ENCODE measurements at regions not wholly inside any gene's neighbourhood (a gene's known extent, or its start where the extent isn't known, plus 50 kb on each side); places are given as distances from the start of the nearest gene placed in this dataset.

- no peak overlapping the region for H3K27ac ChIP-seq (ENCODE audit: low read depth, low read length)
- H3K4me1 ChIP-seq (ENCODE audit: control insufficient read depth in 5 of 5, insufficient read depth in 5 of 5, low read length in 5 of 5), result no peaks in the 10 kb centered on the region
- H3K27me3 ChIP-seq (ENCODE audit: control insufficient read depth in 5 of 5, insufficient read depth in 4 of 5, low read length in 5 of 5), result no peaks in the 10 kb centered on the region
- no peak overlapping the region for H3K4me3 ChIP-seq (ENCODE audit: low read depth in 1 of 5, low read length in 5 of 5)
- H3K9ac ChIP-seq (ENCODE audit: low read length in 5 of 5), result no peak overlapping the region
- peaks cover 0 to under 1% (median 0%) of the 10 kb centered on the region in 5 donors for H3K9me3 ChIP-seq (ENCODE audit: control insufficient read depth in 5 of 5, low read length in 5 of 5)
- no peaks in the 10 kb centered on the region for H3K36me3 ChIP-seq (ENCODE audit: control insufficient read depth in 5 of 5, insufficient read depth in 5 of 5, low read length in 5 of 5)
These were observed 944.7 kb upstream of the NRXN1 start for GRCh38 chr2:51976623-51977022.

GRCh38 chr2:51971136-51971535 lies 939.2 kb upstream of the NRXN1 start:
- Histone ChIP-seq H3K4me3 (ENCODE audit: low read depth in 1 of 5, low read length in 5 of 5) (no peak overlapping the region), H3K27me3 (ENCODE audit: control insufficient read depth in 5 of 5, insufficient read depth in 4 of 5, low read length in 5 of 5) (no peaks in the 10 kb centered on the region), H3K9me3 (ENCODE audit: control insufficient read depth in 5 of 5, low read length in 5 of 5) (peaks cover 0 to 4% (median 2%) of the 10 kb centered on the region in 5 donors), H3K9ac (ENCODE audit: low read length in 5 of 5) (no peak overlapping the region), H3K27ac (ENCODE audit: low read depth, low read length) (no peak overlapping the region), H3K36me3 (ENCODE audit: control insufficient read depth in 5 of 5, insufficient read depth in 5 of 5, low read length in 5 of 5) (no peaks in the 10 kb centered on the region), H3K4me1 (ENCODE audit: control insufficient read depth in 5 of 5, insufficient read depth in 5 of 5, low read length in 5 of 5) (no peaks in the 10 kb centered on the region)

- Histone ChIP-seq H3K36me3 (ENCODE audit: control insufficient read depth in 5 of 5, insufficient read depth in 5 of 5, low read length in 5 of 5) (no peaks in the 10 kb centered on the region), H3K9ac (ENCODE audit: low read length in 5 of 5) (no peak overlapping the region), H3K27me3 (ENCODE audit: control insufficient read depth in 5 of 5, insufficient read depth in 4 of 5, low read length in 5 of 5) (no peaks in the 10 kb centered on the region), H3K4me1 (ENCODE audit: control insufficient read depth in 5 of 5, insufficient read depth in 5 of 5, low read length in 5 of 5) (no peaks in the 10 kb centered on the region), H3K4me3 (ENCODE audit: low read depth in 1 of 5, low read length in 5 of 5) (no peak overlapping the region), H3K27ac (ENCODE audit: low read depth, low read length) (no peak overlapping the region), H3K9me3 (ENCODE audit: control insufficient read depth in 5 of 5, low read length in 5 of 5) (peaks cover 0 to 4% (median 2%) of the 10 kb centered on the region in 5 donors)
These were observed 937.4 kb upstream of the NRXN1 start for GRCh38 chr2:51969347-51969746.

GRCh38 chr2:51960841-51961335 lies 929.0 kb upstream of the NRXN1 start:
- no peaks in the 10 kb centered on the region for H3K9me3 ChIP-seq (ENCODE audit: control insufficient read depth in 5 of 5, low read length in 5 of 5)
- no peak overlapping the region for H3K9ac ChIP-seq (ENCODE audit: low read length in 5 of 5)
- H3K36me3 ChIP-seq (ENCODE audit: control insufficient read depth in 5 of 5, insufficient read depth in 5 of 5, low read length in 5 of 5), result no peaks in the 10 kb centered on the region
- H3K27me3 ChIP-seq (ENCODE audit: control insufficient read depth in 5 of 5, insufficient read depth in 4 of 5, low read length in 5 of 5), result no peaks in the 10 kb centered on the region
- H3K4me3 ChIP-seq (ENCODE audit: low read depth in 1 of 5, low read length in 5 of 5), result no peak overlapping the region
- H3K4me1 ChIP-seq (ENCODE audit: control insufficient read depth in 5 of 5, insufficient read depth in 5 of 5, low read length in 5 of 5), result no peaks in the 10 kb centered on the region
- no peak overlapping the region for H3K27ac ChIP-seq (ENCODE audit: low read depth, low read length)

- Histone ChIP-seq H3K4me1 (ENCODE audit: control insufficient read depth in 5 of 5, insufficient read depth in 5 of 5, low read length in 5 of 5) (no peaks in the 10 kb centered on the region), H3K27me3 (ENCODE audit: control insufficient read depth in 5 of 5, insufficient read depth in 4 of 5, low read length in 5 of 5) (no peaks in the 10 kb centered on the region), H3K27ac (ENCODE audit: low read depth, low read length) (no peak overlapping the region), H3K36me3 (ENCODE audit: control insufficient read depth in 5 of 5, insufficient read depth in 5 of 5, low read length in 5 of 5) (no peaks in the 10 kb centered on the region), H3K9ac (ENCODE audit: low read length in 5 of 5) (no peak overlapping the region), H3K9me3 (ENCODE audit: control insufficient read depth in 5 of 5, low read length in 5 of 5) (peaks cover 0 to 3% (median 0%) of the 10 kb centered on the region in 5 donors), H3K4me3 (ENCODE audit: low read depth in 1 of 5, low read length in 5 of 5) (no peak overlapping the region)
These were observed 928.3 kb upstream of the NRXN1 start for GRCh38 chr2:51960281-51960680.

GRCh38 chr2:51959696-51960095 lies 927.8 kb upstream of the NRXN1 start:
- Histone ChIP-seq H3K4me3 (ENCODE audit: low read depth in 1 of 5, low read length in 5 of 5) (no peak overlapping the region), H3K9me3 (ENCODE audit: control insufficient read depth in 5 of 5, low read length in 5 of 5) (peaks cover 0 to 5% (median 0%) of the 10 kb centered on the region in 5 donors), H3K27ac (ENCODE audit: low read depth, low read length) (no peak overlapping the region), H3K4me1 (ENCODE audit: control insufficient read depth in 5 of 5, insufficient read depth in 5 of 5, low read length in 5 of 5) (no peaks in the 10 kb centered on the region), H3K36me3 (ENCODE audit: control insufficient read depth in 5 of 5, insufficient read depth in 5 of 5, low read length in 5 of 5) (no peaks in the 10 kb centered on the region), H3K9ac (ENCODE audit: low read length in 5 of 5) (no peak overlapping the region), H3K27me3 (ENCODE audit: control insufficient read depth in 5 of 5, insufficient read depth in 4 of 5, low read length in 5 of 5) (no peaks in the 10 kb centered on the region)

GRCh38 chr2:51953931-51954330 lies 922.0 kb upstream of the NRXN1 start:
- Histone ChIP-seq H3K9me3 (ENCODE audit: control insufficient read depth in 5 of 5, low read length in 5 of 5) (peaks cover 0 to 14% (median 10%) of the 10 kb centered on the region in 5 donors), H3K27me3 (ENCODE audit: control insufficient read depth in 5 of 5, insufficient read depth in 4 of 5, low read length in 5 of 5) (no peaks in the 10 kb centered on the region), H3K9ac (ENCODE audit: low read length in 5 of 5) (no peak overlapping the region), H3K4me3 (ENCODE audit: low read depth in 1 of 5, low read length in 5 of 5) (no peak overlapping the region), H3K36me3 (ENCODE audit: control insufficient read depth in 5 of 5, insufficient read depth in 5 of 5, low read length in 5 of 5) (no peaks in the 10 kb centered on the region), H3K4me1 (ENCODE audit: control insufficient read depth in 5 of 5, insufficient read depth in 5 of 5, low read length in 5 of 5) (no peaks in the 10 kb centered on the region), H3K27ac (ENCODE audit: low read depth, low read length) (no peak overlapping the region)

GRCh38 chr2:51921076-51921475 lies 889.1 kb upstream of the NRXN1 start:
- H3K36me3 ChIP-seq (ENCODE audit: control insufficient read depth in 5 of 5, insufficient read depth in 5 of 5, low read length in 5 of 5), result no peaks in the 10 kb centered on the region
- no peak overlapping the region for H3K27ac ChIP-seq (ENCODE audit: low read depth, low read length)
- H3K9ac ChIP-seq (ENCODE audit: low read length in 5 of 5), result no peak overlapping the region
- H3K9me3 ChIP-seq (ENCODE audit: control insufficient read depth in 5 of 5, low read length in 5 of 5), result peaks cover 4 to 17% (median 13%) of the 10 kb centered on the region in 5 donors
- H3K27me3 ChIP-seq (ENCODE audit: control insufficient read depth in 5 of 5, insufficient read depth in 4 of 5, low read length in 5 of 5), result no peaks in the 10 kb centered on the region
- no peak overlapping the region for H3K4me3 ChIP-seq (ENCODE audit: low read depth in 1 of 5, low read length in 5 of 5)
- H3K4me1 ChIP-seq (ENCODE audit: control insufficient read depth in 5 of 5, insufficient read depth in 5 of 5, low read length in 5 of 5), result peaks cover 0 to 21% (median 4%) of the 10 kb centered on the region in 5 donors

GRCh38 chr2:51920509-51920908 lies 888.6 kb upstream of the NRXN1 start:
- peaks cover 4 to 12% (median 9%) of the 10 kb centered on the region in 5 donors for H3K9me3 ChIP-seq (ENCODE audit: control insufficient read depth in 5 of 5, low read length in 5 of 5)

GRCh38 chr2:51919395-51919794 lies 887.5 kb upstream of the NRXN1 start:
- H3K27me3 ChIP-seq (ENCODE audit: control insufficient read depth in 5 of 5, insufficient read depth in 4 of 5, low read length in 5 of 5), result no peaks in the 10 kb centered on the region
- H3K4me3 ChIP-seq (ENCODE audit: low read depth in 1 of 5, low read length in 5 of 5), result no peak overlapping the region
- no peaks in the 10 kb centered on the region for H3K36me3 ChIP-seq (ENCODE audit: control insufficient read depth in 5 of 5, insufficient read depth in 5 of 5, low read length in 5 of 5)
- H3K9ac ChIP-seq (ENCODE audit: low read length in 5 of 5), result no peak overlapping the region
- H3K27ac ChIP-seq (ENCODE audit: low read depth, low read length), result no peak overlapping the region
- H3K9me3 ChIP-seq (ENCODE audit: control insufficient read depth in 5 of 5, low read length in 5 of 5), result peaks cover 4 to 13% (median 5%) of the 10 kb centered on the region in 5 donors
- peaks cover 0 to 21% (median 4%) of the 10 kb centered on the region in 5 donors for H3K4me1 ChIP-seq (ENCODE audit: control insufficient read depth in 5 of 5, insufficient read depth in 5 of 5, low read length in 5 of 5)

More at GRCh38 chr2:51920509-51920908, 888.6 kb upstream of the NRXN1 start:
- H3K36me3 ChIP-seq (ENCODE audit: control insufficient read depth in 5 of 5, insufficient read depth in 5 of 5, low read length in 5 of 5), result no peaks in the 10 kb centered on the region
- H3K4me1 ChIP-seq (ENCODE audit: control insufficient read depth in 5 of 5, insufficient read depth in 5 of 5, low read length in 5 of 5), result peaks cover 0 to 21% (median 4%) of the 10 kb centered on the region in 5 donors
- no peaks in the 10 kb centered on the region for H3K27me3 ChIP-seq (ENCODE audit: control insufficient read depth in 5 of 5, insufficient read depth in 4 of 5, low read length in 5 of 5)
- H3K9ac ChIP-seq (ENCODE audit: low read length in 5 of 5), result no peak overlapping the region
- no peak overlapping the region for H3K27ac ChIP-seq (ENCODE audit: low read depth, low read length)
- no peak overlapping the region for H3K4me3 ChIP-seq (ENCODE audit: low read depth in 1 of 5, low read length in 5 of 5)

Data from subcutaneous abdominal adipose tissue (tissue), 5 donors.